ENCODE measurements at regions not wholly inside any gene's neighbourhood (a gene's known extent, or its start where the extent isn't known, plus 50 kb on each side); places are given as distances from the start of the nearest gene placed in this dataset.

- WGBS: 11% methylated on average over 3 of the region's 4 CpGs
Observed at GRCh38 chrX:43557792-43558191, 98.3 kb upstream of the MAOA start.

GRCh38 chrX:43559644-43560043, 96.5 kb upstream of the MAOA start:
- no peak overlapping the region for H2BK120ac ChIP-seq (ENCODE audit: low read depth, low read length)
- H3K14ac ChIP-seq (ENCODE audit: low read length in 2 of 2): no peak overlapping the region
- DNase-seq: peak; percentile 61
- H2BK15ac ChIP-seq (ENCODE audit: low read depth, poor library complexity, severe bottlenecking): no peak overlapping the region
- H3K9me3 ChIP-seq (ENCODE audit: control insufficient read depth, low read length): no peaks in the 10 kb centered on the region
- no peak overlapping the region for H3K4me3 ChIP-seq (ENCODE audit: insufficient read depth in 1 of 2, low read depth in 1 of 2, low read length in 2 of 2)
- H3K4me2 ChIP-seq (ENCODE audit: low read length, poor library complexity, severe bottlenecking): no peak overlapping the region
- H2BK12ac ChIP-seq (ENCODE audit: low read length in 2 of 2): no peak overlapping the region
- no peak overlapping the region for H3K4ac ChIP-seq (ENCODE audit: low read depth in 1 of 2, low read length in 2 of 2)
- no peak overlapping the region for H4K8ac ChIP-seq (ENCODE audit: low read length)
- H3K27me3 ChIP-seq (ENCODE audit: control insufficient read depth in 1 of 2, insufficient read depth in 1 of 2, low read length in 2 of 2): peaks cover 0 to 18% of the 10 kb centered on the region in 2 experiments
- no peak overlapping the region for H3K18ac ChIP-seq (ENCODE audit: low read depth in 1 of 2, low read length in 2 of 2)
- H3K79me1 ChIP-seq (replicated peaks; ENCODE audit: low read length, poor library complexity, severe bottlenecking): no peaks in the 10 kb centered on the region
- no peak overlapping the region for H3K23ac ChIP-seq (ENCODE audit: low read length in 2 of 2)
- H2AK5ac ChIP-seq (ENCODE audit: low read length, severe bottlenecking): no peak overlapping the region
- no peaks in the 10 kb centered on the region for H3K4me1 ChIP-seq (ENCODE audit: control insufficient read depth, insufficient read depth, low read depth, low read length)
- WGBS: 0% methylated on average over 1 of the region's 2 CpGs
- no peak overlapping the region for H4K91ac ChIP-seq (ENCODE audit: low read length)
- H3K9ac ChIP-seq (ENCODE audit: low read length): no peak overlapping the region
- H2BK5ac ChIP-seq (ENCODE audit: low read depth, low read length, poor library complexity, severe bottlenecking): no peak overlapping the region
- no peak overlapping the region for H2AFZ ChIP-seq (ENCODE audit: low read depth, low read length)
- H3K27ac ChIP-seq (ENCODE audit: low read length, poor library complexity, severe bottlenecking): no peak overlapping the region
- H3K36me3 ChIP-seq (ENCODE audit: control insufficient read depth in 1 of 2, insufficient read depth in 2 of 2, low read depth in 1 of 2, low read length in 2 of 2): no peaks in the 10 kb centered on the region

More at GRCh38 chrX:43557792-43558191, 98.3 kb upstream of the MAOA start:
- Histone ChIP-seq H3K36me3 (ENCODE audit: control insufficient read depth in 1 of 2, insufficient read depth in 2 of 2, low read depth in 1 of 2, low read length in 2 of 2) (no peaks in the 10 kb centered on the region), H3K18ac (ENCODE audit: low read depth in 1 of 2, low read length in 2 of 2) (no peak overlapping the region), H4K91ac (ENCODE audit: low read length) (no peak overlapping the region), H3K9me3 (ENCODE audit: control insufficient read depth, low read length) (no peaks in the 10 kb centered on the region), H2BK15ac (ENCODE audit: low read depth, poor library complexity, severe bottlenecking) (no peak overlapping the region), H3K4me1 (ENCODE audit: control insufficient read depth, insufficient read depth, low read depth, low read length) (no peaks in the 10 kb centered on the region), H3K9ac (ENCODE audit: low read length) (no peak overlapping the region), H2AK5ac (ENCODE audit: low read length, severe bottlenecking) (no peak overlapping the region), H4K8ac (ENCODE audit: low read length) (no peak overlapping the region), H2AFZ (ENCODE audit: low read depth, low read length) (no peak overlapping the region), H2BK5ac (ENCODE audit: low read depth, low read length, poor library complexity, severe bottlenecking) (no peak overlapping the region), H3K79me1 (replicated peaks; ENCODE audit: low read length, poor library complexity, severe bottlenecking) (no peaks in the 10 kb centered on the region), H2BK120ac (ENCODE audit: low read depth, low read length) (no peak overlapping the region), H3K27ac (ENCODE audit: low read length, poor library complexity, severe bottlenecking) (no peak overlapping the region), H3K4me2 (ENCODE audit: low read length, poor library complexity, severe bottlenecking) (no peak overlapping the region), H3K14ac (ENCODE audit: low read length in 2 of 2) (no peak overlapping the region), H3K27me3 (ENCODE audit: control insufficient read depth in 1 of 2, insufficient read depth in 1 of 2, low read length in 2 of 2) (peaks cover 0 to 14% of the 10 kb centered on the region in 2 experiments), H3K4me3 (ENCODE audit: insufficient read depth in 1 of 2, low read depth in 1 of 2, low read length in 2 of 2) (no peak overlapping the region), H3K4ac (ENCODE audit: low read depth in 1 of 2, low read length in 2 of 2) (no peak overlapping the region), H2BK12ac (ENCODE audit: low read length in 2 of 2) (no peak overlapping the region), H3K23ac (ENCODE audit: low read length in 2 of 2) (no peak overlapping the region)
- DNase-seq: peak; percentile 54

GRCh38 chrX:43560247-43560946, 95.7 kb upstream of the MAOA start:
- no peak overlapping the region for H4K91ac ChIP-seq (ENCODE audit: low read length)
- H3K23ac ChIP-seq (ENCODE audit: low read length in 2 of 2): no peak overlapping the region
- H2AK5ac ChIP-seq (ENCODE audit: low read length, severe bottlenecking): no peak overlapping the region
- H3K14ac ChIP-seq (ENCODE audit: low read length in 2 of 2): no peak overlapping the region
- no peak overlapping the region for H4K8ac ChIP-seq (ENCODE audit: low read length)
- no peak overlapping the region for H2BK12ac ChIP-seq (ENCODE audit: low read length in 2 of 2)
- no peaks in the 10 kb centered on the region for H3K9me3 ChIP-seq (ENCODE audit: control insufficient read depth, low read length)
- no peaks in the 10 kb centered on the region for H3K4me1 ChIP-seq (ENCODE audit: control insufficient read depth, insufficient read depth, low read depth, low read length)
- no peak overlapping the region for H3K4me2 ChIP-seq (ENCODE audit: low read length, poor library complexity, severe bottlenecking)
- no peak overlapping the region for H3K4me3 ChIP-seq (ENCODE audit: insufficient read depth in 1 of 2, low read depth in 1 of 2, low read length in 2 of 2)
- no peak overlapping the region for H2BK120ac ChIP-seq (ENCODE audit: low read depth, low read length)
- no peak overlapping the region for H3K27ac ChIP-seq (ENCODE audit: low read length, poor library complexity, severe bottlenecking)
- peaks cover 0 to 12% of the 10 kb centered on the region in 2 experiments for H3K27me3 ChIP-seq (ENCODE audit: control insufficient read depth in 1 of 2, insufficient read depth in 1 of 2, low read length in 2 of 2)
- H2BK15ac ChIP-seq (ENCODE audit: low read depth, poor library complexity, severe bottlenecking): no peak overlapping the region
- no peak overlapping the region for H3K18ac ChIP-seq (ENCODE audit: low read depth in 1 of 2, low read length in 2 of 2)
- no peak overlapping the region for H2AFZ ChIP-seq (ENCODE audit: low read depth, low read length)
- no peaks in the 10 kb centered on the region for H3K79me1 ChIP-seq (replicated peaks; ENCODE audit: low read length, poor library complexity, severe bottlenecking)
- H3K9ac ChIP-seq (ENCODE audit: low read length): no peak overlapping the region
- 100% methylated on average over 1 of the region's 5 CpGs for WGBS
- H2BK5ac ChIP-seq (ENCODE audit: low read depth, low read length, poor library complexity, severe bottlenecking): no peak overlapping the region
- H3K4ac ChIP-seq (ENCODE audit: low read depth in 1 of 2, low read length in 2 of 2): no peak overlapping the region
- no peak for DNase-seq
- H3K36me3 ChIP-seq (ENCODE audit: control insufficient read depth in 1 of 2, insufficient read depth in 2 of 2, low read depth in 1 of 2, low read length in 2 of 2): no peaks in the 10 kb centered on the region

- peaks cover 0 to 26% of the 10 kb centered on the region in 2 experiments for H3K27me3 ChIP-seq (ENCODE audit: control insufficient read depth in 1 of 2, insufficient read depth in 1 of 2, low read length in 2 of 2)
- no peak overlapping the region for H2AK5ac ChIP-seq (ENCODE audit: low read length, severe bottlenecking)
- H3K27ac ChIP-seq (ENCODE audit: low read length, poor library complexity, severe bottlenecking): no peak overlapping the region
- H3K79me1 ChIP-seq (replicated peaks; ENCODE audit: low read length, poor library complexity, severe bottlenecking): no peaks in the 10 kb centered on the region
- H3K4me2 ChIP-seq (ENCODE audit: low read length, poor library complexity, severe bottlenecking): no peak overlapping the region
- H2BK5ac ChIP-seq (ENCODE audit: low read depth, low read length, poor library complexity, severe bottlenecking): no peak overlapping the region
- 92% methylated on average over 1 of the region's 1 CpG for WGBS
- H3K9me3 ChIP-seq (ENCODE audit: control insufficient read depth, low read length): no peaks in the 10 kb centered on the region
- H4K8ac ChIP-seq (ENCODE audit: low read length): no peak overlapping the region
- H2AFZ ChIP-seq (ENCODE audit: low read depth, low read length): no peak overlapping the region
- no peak overlapping the region for H2BK120ac ChIP-seq (ENCODE audit: low read depth, low read length)
- no peak overlapping the region for H3K4ac ChIP-seq (ENCODE audit: low read depth in 1 of 2, low read length in 2 of 2)
- no peak overlapping the region for H3K18ac ChIP-seq (ENCODE audit: low read depth in 1 of 2, low read length in 2 of 2)
- H3K36me3 ChIP-seq (ENCODE audit: control insufficient read depth in 1 of 2, insufficient read depth in 2 of 2, low read depth in 1 of 2, low read length in 2 of 2): no peaks in the 10 kb centered on the region
- H2BK15ac ChIP-seq (ENCODE audit: low read depth, poor library complexity, severe bottlenecking): no peak overlapping the region
- H3K23ac ChIP-seq (ENCODE audit: low read length in 2 of 2): no peak overlapping the region
- no peaks in the 10 kb centered on the region for H3K4me1 ChIP-seq (ENCODE audit: control insufficient read depth, insufficient read depth, low read depth, low read length)
- no peak overlapping the region for H3K9ac ChIP-seq (ENCODE audit: low read length)
- H2BK12ac ChIP-seq (ENCODE audit: low read length in 2 of 2): no peak overlapping the region
- DNase-seq: peak; percentile 58
- H3K4me3 ChIP-seq (ENCODE audit: insufficient read depth in 1 of 2, low read depth in 1 of 2, low read length in 2 of 2): no peak overlapping the region
- no peak overlapping the region for H4K91ac ChIP-seq (ENCODE audit: low read length)
- H3K14ac ChIP-seq (ENCODE audit: low read length in 2 of 2): no peak overlapping the region
Observed at GRCh38 chrX:43562372-43562771, 93.7 kb upstream of the MAOA start.
